CD8-positive, alpha-beta memory T cell (primary cell): ENCODE measurements at regions not wholly inside any gene's neighbourhood (a gene's known extent, or its start where the extent isn't known, plus 50 kb on each side); places are given as distances from the start of the nearest gene placed in this dataset.
"Not testable (repeated sequence)": the region's sequence is repeated elsewhere in the genome, so short reads cannot be mapped to it uniquely, and the experiment has no call there.

Source experiments
- CTCF ChIA-PET: fragments of 350-600 bp; sonication (Branson Sonifier 250); formaldehyde crosslinking; loops from one replicate; lab custom pipeline; 2021; ENCODE audit warnings: antibody characterized with exemption; lab: Charles Lee
- POLR2A ChIA-PET: fragments of 350-600 bp; sonication (Branson Sonifier 250); formaldehyde crosslinking; loops from one replicate; lab custom pipeline; 2021; ENCODE audit warnings: antibody characterized with exemption; lab: Charles Lee
- DNase-seq, 5 donors: peaks; one replicate each; pipeline versions ENCODE4 v3.0.0 to v3.0.0-alpha.2; 2020 to 2022; ENCODE audit warnings: mixed read lengths in 1 of 5
- H3K27ac ChIP-seq: one replicate; pipeline ENCODE4 v1.7.0; 2013; ENCODE audit warnings: low read depth, mild to moderate bottlenecking, low read length, moderate library complexity
- H3K27me3 ChIP-seq: 2 replicates; pipeline ENCODE4 v1.7.0; 2013; ENCODE audit warnings: low read length, mild to moderate bottlenecking; ENCODE audit not compliant: insufficient read depth, poor library complexity, severe bottlenecking
- H3K36me3 ChIP-seq: 2 replicates; pipeline ENCODE4 v1.7.0; 2013; ENCODE audit warnings: mild to moderate bottlenecking, low read length, moderate library complexity; ENCODE audit not compliant: insufficient read depth
- H3K4me1 ChIP-seq: 2 replicates; pipeline ENCODE4 v1.7.0; 2013; ENCODE audit warnings: mild to moderate bottlenecking, low read length, moderate library complexity; ENCODE audit not compliant: insufficient read depth
- H3K4me3 ChIP-seq: 2 replicates; pipeline ENCODE4 v1.7.0; 2013; ENCODE audit warnings: mild to moderate bottlenecking, low read length
- H3K9me3 ChIP-seq: 2 replicates; pipeline ENCODE4 v1.7.0; 2013; ENCODE audit warnings: mild to moderate bottlenecking, low read length
- H3K27ac Mint-ChIP-seq, 8 donors: one replicate each; pipeline ENCODE4 v1.8.0; 2020 to 2021; ENCODE audit warnings: mixed read lengths in 8 of 8, mild to moderate bottlenecking in 6 of 8, inconsistent platforms in 3 of 8, moderate library complexity in 3 of 8
- H3K27me3 Mint-ChIP-seq, 2 donors: one replicate each; pipeline ENCODE4 v1.8.0; 2020 to 2021; ENCODE audit warnings: mixed read lengths in 2 of 2, mild to moderate bottlenecking in 1 of 2, moderate library complexity in 1 of 2
- H3K36me3 Mint-ChIP-seq, 3 donors: one replicate each; pipeline ENCODE4 v1.8.0; 2020 to 2021; ENCODE audit warnings: mixed read lengths in 3 of 3, inconsistent platforms in 1 of 3, mild to moderate bottlenecking in 1 of 3
- H3K4me1 Mint-ChIP-seq, 3 donors: one replicate each; pipeline ENCODE4 v1.8.0; 2020 to 2021; ENCODE audit warnings: mixed read lengths in 3 of 3, inconsistent platforms in 1 of 3, mild to moderate bottlenecking in 1 of 3
- H3K4me3 Mint-ChIP-seq, 7 donors: one replicate each; pipeline ENCODE4 v1.8.0; 2020 to 2021; ENCODE audit warnings: mixed read lengths in 7 of 7, mild to moderate bottlenecking in 6 of 7, moderate library complexity in 4 of 7, inconsistent platforms in 2 of 7
- H3K9me3 Mint-ChIP-seq, 5 donors: one replicate each; pipeline ENCODE4 v1.8.0; 2020 to 2022; ENCODE audit warnings: mixed read lengths in 5 of 5, mild to moderate bottlenecking in 3 of 5, moderate library complexity in 2 of 5, inconsistent platforms in 1 of 5

DNA sequence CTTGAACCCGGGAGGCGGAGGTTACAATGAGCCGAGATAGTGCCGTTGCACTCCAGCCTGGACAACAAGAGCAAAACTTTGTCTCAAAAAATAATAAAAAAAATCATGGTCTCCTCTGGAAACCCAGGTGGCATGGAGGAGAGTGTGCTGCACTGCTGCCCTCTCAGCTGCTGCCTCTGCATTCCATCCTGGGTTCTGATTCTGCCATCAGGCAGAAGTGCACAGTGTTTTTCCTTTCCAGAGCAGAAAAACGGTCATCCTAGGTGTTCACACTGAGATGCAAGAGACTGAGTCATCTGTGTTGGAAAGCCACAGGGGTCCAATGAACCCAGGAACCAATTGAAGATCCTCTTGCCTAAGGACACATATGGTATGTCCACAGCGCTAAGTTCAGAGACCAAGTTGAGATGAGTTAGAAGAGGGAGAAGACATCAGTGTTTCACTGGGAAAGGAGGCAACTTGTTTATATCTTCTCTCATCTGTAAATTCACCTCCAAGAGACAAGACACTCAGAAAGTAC lies 88.8 kb upstream of the DMRT1 start:
- Mint-ChIP-seq H3K4me1 (peaks cover 28 to 45% (median 42%) of the 10 kb centered on the region in 3 donors), H3K9me3 (no peaks in the 10 kb centered on the region), H3K27me3 (peaks cover 2 to 3% of the 10 kb centered on the region in 2 donors), H3K27ac (no peak overlapping the region), H3K36me3 (no peaks in the 10 kb centered on the region), H3K4me3 (no peak overlapping the region)
- CTCF ChIA-PET, result no interaction called here
- Histone ChIP-seq H3K27me3 (no peaks in the 10 kb centered on the region), H3K36me3 (no peaks in the 10 kb centered on the region), H3K4me3 (no peak overlapping the region), H3K9me3 (no peaks in the 10 kb centered on the region), H3K27ac (no peak overlapping the region), H3K4me1 (peaks cover 32% of the 10 kb centered on the region)
- POLR2A ChIA-PET, result no interaction called here
- DNase-seq, result no peak

- DNase-seq, H3K36me3 ChIP-seq, H3K4me3 Mint-ChIP-seq, H3K9me3 Mint-ChIP-seq, H3K27ac Mint-ChIP-seq, POLR2A ChIA-PET, H3K27me3 Mint-ChIP-seq, H3K9me3 ChIP-seq, H3K27me3 ChIP-seq, H3K36me3 Mint-ChIP-seq, H3K27ac ChIP-seq, H3K4me3 ChIP-seq, CTCF ChIA-PET: not testable (repeated sequence)
- H3K4me1 Mint-ChIP-seq, result peaks cover 26 to 38% (median 35%) of the 10 kb centered on the region in 3 donors
- peaks cover 32% of the 10 kb centered on the region for H3K4me1 ChIP-seq
Observed at GRCh38 chr9:753734-754133, 87.8 kb upstream of the DMRT1 start.

- Histone ChIP-seq H3K27ac (no peak overlapping the region), H3K4me3 (no peak overlapping the region), H3K4me1 (peaks cover 25% of the 10 kb centered on the region), H3K36me3 (no peaks in the 10 kb centered on the region), H3K27me3 (no peaks in the 10 kb centered on the region), H3K9me3 (no peaks in the 10 kb centered on the region)
- ChIA-PET POLR2A (no interaction called here), CTCF (no interaction called here)
- Mint-ChIP-seq H3K27me3 (peaks cover 2 to 3% of the 10 kb centered on the region in 2 donors), H3K9me3 (no peaks in the 10 kb centered on the region), H3K27ac (no peak overlapping the region), H3K4me3 (no peak overlapping the region), H3K36me3 (no peaks in the 10 kb centered on the region), H3K4me1 (peaks cover 21 to 32% (median 29%) of the 10 kb centered on the region in 3 donors)
- no peak for DNase-seq
Observed at GRCh38 chr9:754150-754931, 87.2 kb upstream of the DMRT1 start.

GRCh38 chr9:755454-756381 lies 85.8 kb upstream of the DMRT1 start:
- Mint-ChIP-seq H3K27me3 (peaks cover 3 to 5% of the 10 kb centered on the region in 2 donors), H3K4me3 (no peak overlapping the region), H3K9me3 (no peaks in the 10 kb centered on the region), H3K36me3 (no peaks in the 10 kb centered on the region), H3K27ac (no peak overlapping the region), H3K4me1 (peaks cover 8 to 18% (median 15%) of the 10 kb centered on the region in 3 donors)
- Histone ChIP-seq H3K36me3 (no peaks in the 10 kb centered on the region), H3K4me3 (no peak overlapping the region), H3K4me1 (peaks cover 12% of the 10 kb centered on the region), H3K9me3 (no peaks in the 10 kb centered on the region), H3K27me3 (no peaks in the 10 kb centered on the region), H3K27ac (no peak overlapping the region)
- ChIA-PET CTCF (no interaction called here), POLR2A (no interaction called here)
- no peak for DNase-seq

DNA sequence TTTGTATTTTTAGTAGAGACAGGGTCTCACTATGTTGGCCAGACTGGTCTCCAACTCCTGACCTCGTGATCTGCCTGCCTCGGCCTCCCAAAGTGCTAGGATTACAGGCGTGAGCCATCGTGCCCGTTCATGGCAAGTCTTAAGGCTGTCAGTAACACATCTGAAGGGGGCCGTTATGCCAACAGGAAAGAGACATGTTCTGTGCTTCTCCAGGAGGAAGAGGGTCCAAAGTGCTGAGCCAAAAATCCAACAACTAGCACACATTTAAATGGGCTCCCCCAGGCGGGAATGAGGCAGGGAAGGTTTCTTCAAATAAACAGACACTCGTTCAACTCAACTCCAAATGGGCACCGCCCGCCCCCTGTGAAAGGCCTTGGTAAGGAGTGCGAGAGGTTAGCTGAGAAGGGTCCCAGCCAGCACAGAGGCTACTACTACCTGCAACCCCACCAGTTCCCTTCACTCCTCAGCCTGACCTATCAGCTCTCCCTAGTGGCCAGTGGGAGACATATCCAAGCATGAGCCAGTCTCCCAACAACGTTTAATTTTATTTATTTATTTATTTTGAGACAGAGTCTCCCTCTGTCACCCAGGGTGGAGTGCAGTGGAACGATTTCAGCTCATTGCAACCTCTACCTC lies 84.1 kb upstream of the DMRT1 start:
- peaks cover 5 to 6% of the 10 kb centered on the region in 2 donors for H3K27me3 Mint-ChIP-seq
- H3K27ac Mint-ChIP-seq, result no peak overlapping the region
- Histone ChIP-seq H3K27me3 (no peaks in the 10 kb centered on the region), H3K9me3 (no peaks in the 10 kb centered on the region), H3K36me3 (no peaks in the 10 kb centered on the region), H3K27ac (no peak overlapping the region), H3K4me3 (no peak overlapping the region), H3K4me1 (no peaks in the 10 kb centered on the region)
- H3K9me3 Mint-ChIP-seq, result no peaks in the 10 kb centered on the region
- no peaks in the 10 kb centered on the region for H3K36me3 Mint-ChIP-seq
- POLR2A ChIA-PET, result no interaction called here
- no peak for DNase-seq
- CTCF ChIA-PET, result interaction anchor here (1.0 kb wide), 1 partner anchor 140 kb away, joined by 3 read pairs; no protein-coding TSS in a partner anchor
- H3K4me1 Mint-ChIP-seq, result peaks cover 0 to 6% (median 5%) of the 10 kb centered on the region in 3 donors
- H3K4me3 Mint-ChIP-seq, result no peak overlapping the region

- Histone ChIP-seq H3K27me3 (no peaks in the 10 kb centered on the region), H3K36me3 (no peaks in the 10 kb centered on the region), H3K4me1 (no peaks in the 10 kb centered on the region), H3K27ac (no peak overlapping the region), H3K4me3 (no peak overlapping the region), H3K9me3 (no peaks in the 10 kb centered on the region)
- Mint-ChIP-seq H3K27me3 (peaks cover 4 to 6% of the 10 kb centered on the region in 2 donors), H3K27ac (no peak overlapping the region), H3K4me1 (peaks cover 0 to 6% (median 5%) of the 10 kb centered on the region in 3 donors), H3K36me3 (no peaks in the 10 kb centered on the region), H3K4me3 (no peak overlapping the region), H3K9me3 (no peaks in the 10 kb centered on the region)
- no peak for DNase-seq
- ChIA-PET CTCF (interaction anchor here (1.1 kb wide), 1 partner anchor 10 kb away, joined by 3 read pairs; no protein-coding TSS in a partner anchor), POLR2A (no interaction called here)
Observed at GRCh38 chr9:758146-758545, 83.4 kb upstream of the DMRT1 start.

DNA sequence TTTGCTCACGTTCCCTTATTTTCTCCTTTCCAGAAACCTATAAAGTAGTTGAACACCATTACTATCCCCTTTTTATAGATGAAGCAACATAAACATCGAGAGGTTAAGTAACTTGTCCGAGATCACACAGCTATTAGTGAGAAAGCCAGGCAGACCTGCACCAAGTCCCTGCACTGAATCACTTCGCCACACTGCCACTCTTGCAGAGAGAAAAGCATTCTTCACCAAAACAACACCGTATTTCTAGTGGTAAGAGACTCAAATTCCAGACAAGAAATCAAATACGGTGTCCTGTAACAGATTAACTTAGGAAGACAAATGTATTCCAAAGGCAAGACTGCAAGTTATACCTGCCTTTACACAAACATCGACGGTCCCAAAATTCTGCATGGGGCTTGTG lies 82.0 kb upstream of the DMRT1 start:
- ChIA-PET POLR2A (no interaction called here), CTCF (interaction anchor here (1.2 kb wide), 1 partner anchor 11 kb away, joined by 3 read pairs; no protein-coding TSS in a partner anchor)
- peaks cover 6 to 7% of the 10 kb centered on the region in 2 donors for H3K27me3 Mint-ChIP-seq
- no peaks in the 10 kb centered on the region for H3K36me3 Mint-ChIP-seq
- Histone ChIP-seq H3K4me3 (no peak overlapping the region), H3K9me3 (no peaks in the 10 kb centered on the region), H3K36me3 (no peaks in the 10 kb centered on the region), H3K4me1 (peaks cover 4% of the 10 kb centered on the region), H3K27me3 (no peaks in the 10 kb centered on the region), H3K27ac (no peak overlapping the region)
- H3K27ac Mint-ChIP-seq, result no peak overlapping the region
- no peaks in the 10 kb centered on the region for H3K9me3 Mint-ChIP-seq
- H3K4me1 Mint-ChIP-seq, result peaks cover 4 to 12% (median 11%) of the 10 kb centered on the region in 3 donors
- no peak for DNase-seq
- H3K4me3 Mint-ChIP-seq, result no peak overlapping the region
